Endodermal cell (in vitro differentiated cells): ENCODE measurements at regions not wholly inside any gene's neighbourhood (a gene's known extent, or its start where the extent isn't known, plus 50 kb on each side); places are given as distances from the start of the nearest gene placed in this dataset.

ENCODE experiments used
- DNase-seq: peaks from one replicate; pipeline ENCODE4 v3.0.0-alpha.2; 2017
- H3K27ac ChIP-seq: 2 replicates; pipeline ENCODE4 v1.5.1; 2013; ENCODE audit warnings: mild to moderate bottlenecking, low read depth, low read length, moderate library complexity
- H3K27me3 ChIP-seq: 2 replicates; pipeline ENCODE4 v1.6.1; 2013; ENCODE audit warnings: mild to moderate bottlenecking, low read length, moderate library complexity; ENCODE audit not compliant: insufficient read depth, control insufficient read depth, poor library complexity, severe bottlenecking
- H3K36me3 ChIP-seq: 2 replicates; pipeline ENCODE4 v1.7.0; 2013; ENCODE audit warnings: mild to moderate bottlenecking, low read length, moderate library complexity; ENCODE audit not compliant: control insufficient read depth, insufficient read depth
- H3K4me1 ChIP-seq: one replicate; pipeline ENCODE4 v1.7.0; 2013; ENCODE audit warnings: low read length; ENCODE audit not compliant: control insufficient read depth, insufficient read depth
- H3K4me3 ChIP-seq: 2 replicates; pipeline ENCODE4 v1.5.1; 2013; ENCODE audit warnings: mild to moderate bottlenecking, low read length, moderate library complexity
- H3K9ac ChIP-seq: 2 replicates; pipeline ENCODE4 v1.6.1; 2013; ENCODE audit warnings: mild to moderate bottlenecking, low read length, moderate library complexity; ENCODE audit not compliant: poor library complexity, severe bottlenecking; ENCODE audit errors: extremely low read depth
- H3K9me3 ChIP-seq: 2 replicates; pipeline ENCODE4 v1.6.1; 2013; ENCODE audit warnings: mild to moderate bottlenecking, low read length, moderate library complexity; ENCODE audit not compliant: control insufficient read depth
- H3K27ac Mint-ChIP-seq: 2 replicates; pipeline ENCODE4 v1.8.0; 2020; ENCODE audit warnings: mixed read lengths
- H3K27me3 Mint-ChIP-seq: 2 replicates; pipeline ENCODE4 v1.8.0; 2021; ENCODE audit warnings: mild to moderate bottlenecking, mixed read lengths; ENCODE audit not compliant: insufficient read depth
- H3K36me3 Mint-ChIP-seq: 2 replicates; pipeline ENCODE4 v1.8.0; 2020; ENCODE audit warnings: low read depth, mixed read lengths
- H3K4me1 Mint-ChIP-seq: 2 replicates; pipeline ENCODE4 v1.8.0; 2020; ENCODE audit warnings: mixed read lengths
- H3K4me3 Mint-ChIP-seq: 2 replicates; pipeline ENCODE4 v1.8.0; 2020; ENCODE audit warnings: mild to moderate bottlenecking, moderate library complexity, mixed read lengths
- H3K9me3 Mint-ChIP-seq: 2 replicates; pipeline ENCODE4 v1.8.0; 2020; ENCODE audit warnings: mild to moderate bottlenecking, mixed read lengths
- WGBS, 2 experiments: methylation state at CpG; one replicate each; pipeline versions ENCODE4 v1.1.5 to v1.1.7; 2013; ENCODE audit warnings: missing lambda C conversion rate in 2 of 2, mixed read lengths in 1 of 2; ENCODE audit not compliant: insufficient coverage in 1 of 2, insufficient read length in 1 of 2; 5-methylcytosine and 5-hydroxymethylcytosine counted together
- TF ChIP-seq, protein P1 (sequence below): fragments of 200-600 bp; sonication (generic); conservative IDR thresholded peaks from 2 replicates; pipeline ENCODE4 v1.5.0; 2021; ENCODE audit warnings: antibody characterized with exemption, mild to moderate bottlenecking

DNA sequence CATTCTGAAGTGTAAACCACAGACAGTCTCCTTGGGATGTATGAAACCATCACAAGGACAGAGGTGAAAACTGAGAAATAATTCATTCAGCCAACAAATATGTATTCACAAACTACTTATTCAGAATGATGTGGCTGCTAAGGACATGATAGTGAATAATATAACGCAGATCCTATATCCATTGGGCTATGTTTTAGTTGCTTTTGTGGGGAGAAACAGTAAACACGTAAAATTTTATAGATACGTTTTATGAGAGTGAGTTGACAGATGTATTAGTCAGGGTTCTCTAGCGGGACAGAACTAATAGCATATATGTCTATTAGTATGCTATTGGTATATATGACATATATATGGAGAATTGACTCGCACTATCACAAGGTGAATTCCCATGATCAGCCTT is 402.5 kb downstream of the RFPL4B start:
- H3K9ac ChIP-seq = no peak overlapping the region
- no peak for DNase-seq
- Mint-ChIP-seq H3K27ac (no peak overlapping the region), H3K27me3 (no peaks in the 10 kb centered on the region), H3K36me3 (no peaks in the 10 kb centered on the region), H3K4me3 (no peak overlapping the region), H3K4me1 (peaks cover 2% of the 10 kb centered on the region), H3K9me3 (no peaks in the 10 kb centered on the region)
- no peaks in the 10 kb centered on the region for H3K4me1 ChIP-seq
- TF ChIP-seq, protein P1, sequence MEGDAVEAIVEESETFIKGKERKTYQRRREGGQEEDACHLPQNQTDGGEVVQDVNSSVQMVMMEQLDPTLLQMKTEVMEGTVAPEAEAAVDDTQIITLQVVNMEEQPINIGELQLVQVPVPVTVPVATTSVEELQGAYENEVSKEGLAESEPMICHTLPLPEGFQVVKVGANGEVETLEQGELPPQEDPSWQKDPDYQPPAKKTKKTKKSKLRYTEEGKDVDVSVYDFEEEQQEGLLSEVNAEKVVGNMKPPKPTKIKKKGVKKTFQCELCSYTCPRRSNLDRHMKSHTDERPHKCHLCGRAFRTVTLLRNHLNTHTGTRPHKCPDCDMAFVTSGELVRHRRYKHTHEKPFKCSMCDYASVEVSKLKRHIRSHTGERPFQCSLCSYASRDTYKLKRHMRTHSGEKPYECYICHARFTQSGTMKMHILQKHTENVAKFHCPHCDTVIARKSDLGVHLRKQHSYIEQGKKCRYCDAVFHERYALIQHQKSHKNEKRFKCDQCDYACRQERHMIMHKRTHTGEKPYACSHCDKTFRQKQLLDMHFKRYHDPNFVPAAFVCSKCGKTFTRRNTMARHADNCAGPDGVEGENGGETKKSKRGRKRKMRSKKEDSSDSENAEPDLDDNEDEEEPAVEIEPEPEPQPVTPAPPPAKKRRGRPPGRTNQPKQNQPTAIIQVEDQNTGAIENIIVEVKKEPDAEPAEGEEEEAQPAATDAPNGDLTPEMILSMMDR = no peak
- no peaks in the 10 kb centered on the region for H3K27me3 ChIP-seq
- H3K4me3 ChIP-seq = no peak overlapping the region
- 86 to 100% methylated on average over 1 to 5 of the region's 5 CpGs for WGBS, 2 experiments
- H3K9me3 ChIP-seq = no peaks in the 10 kb centered on the region
- H3K36me3 ChIP-seq = no peaks in the 10 kb centered on the region
- no peak overlapping the region for H3K27ac ChIP-seq

DNA sequence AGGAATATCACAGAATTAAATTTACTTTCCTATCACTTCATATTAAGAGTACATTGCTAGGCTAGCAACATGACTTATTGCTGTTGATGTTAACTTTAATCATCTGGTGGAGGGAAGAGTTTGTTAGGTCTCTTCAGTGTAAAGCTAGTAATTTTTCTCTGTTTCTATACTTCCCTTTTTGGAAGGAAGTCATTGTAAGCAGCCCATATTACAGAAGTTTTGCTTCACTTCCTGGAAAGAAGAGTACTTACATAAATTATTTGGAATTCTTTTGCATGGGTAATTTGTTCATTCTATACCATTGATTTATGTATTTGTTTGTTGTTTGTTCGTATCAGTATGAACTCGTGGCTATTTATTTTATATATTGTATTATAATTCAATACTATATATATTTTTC is 405.2 kb downstream of the RFPL4B start:
- Histone ChIP-seq H3K9me3 (no peaks in the 10 kb centered on the region), H3K9ac (no peak overlapping the region), H3K27ac (no peak overlapping the region), H3K4me3 (no peak overlapping the region), H3K27me3 (no peaks in the 10 kb centered on the region), H3K36me3 (no peaks in the 10 kb centered on the region), H3K4me1 (no peaks in the 10 kb centered on the region)
- Mint-ChIP-seq H3K27me3 (no peaks in the 10 kb centered on the region), H3K9me3 (no peaks in the 10 kb centered on the region), H3K4me1 (no peaks in the 10 kb centered on the region), H3K36me3 (no peaks in the 10 kb centered on the region), H3K27ac (no peak overlapping the region), H3K4me3 (no peak overlapping the region)
- no CpG with 5 or more reads among the region's 2 CpGs for WGBS, 2 experiments
- TF ChIP-seq, protein P1 = no peak
- DNase-seq = no peak

DNA sequence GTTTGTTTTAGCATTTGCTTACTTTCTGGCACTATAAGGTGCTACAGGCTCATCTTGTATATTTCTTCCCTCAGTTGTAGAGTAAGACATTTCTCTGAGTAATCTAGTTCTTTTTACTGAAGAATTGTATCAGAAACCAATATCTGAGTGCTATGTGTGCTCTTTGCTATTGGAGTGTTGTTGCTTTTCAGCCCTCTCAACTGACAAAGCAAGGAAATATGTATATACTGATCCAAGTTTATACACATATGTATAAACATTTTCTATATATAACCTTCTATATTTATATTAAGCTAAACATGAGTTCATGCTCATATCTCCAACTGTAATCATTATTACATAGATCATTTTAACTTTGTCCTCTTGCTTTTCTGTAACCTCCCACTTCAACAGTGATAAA is 405.7 kb downstream of the RFPL4B start:
- TF ChIP-seq, protein P1 = no peak
- Mint-ChIP-seq H3K27ac (no peak overlapping the region), H3K27me3 (no peaks in the 10 kb centered on the region), H3K36me3 (no peaks in the 10 kb centered on the region), H3K4me3 (no peak overlapping the region), H3K9me3 (no peaks in the 10 kb centered on the region), H3K4me1 (no peaks in the 10 kb centered on the region)
- no peaks in the 10 kb centered on the region for H3K4me1 ChIP-seq
- H3K27ac ChIP-seq = no peak overlapping the region
- H3K4me3 ChIP-seq = no peak overlapping the region
- DNase-seq = no peak
- H3K9me3 ChIP-seq = no peaks in the 10 kb centered on the region
- no peak overlapping the region for H3K9ac ChIP-seq
- H3K27me3 ChIP-seq = no peaks in the 10 kb centered on the region
- H3K36me3 ChIP-seq = no peaks in the 10 kb centered on the region
